ENCODE measurements at regions not wholly inside any gene's neighbourhood (a gene's known extent, or its start where the extent isn't known, plus 50 kb on each side); places are given as distances from the start of the nearest gene placed in this dataset.

GRCh38 chr16:10314811-10315210, 71.0 kb upstream of the ATF7IP2 start:
- DNase-seq, result peak in 1 of 3 donors; percentile 6
- Histone ChIP-seq H3K9ac (ENCODE audit: insufficient read depth in 1 of 2, low read length in 2 of 2) (no peak overlapping the region), H3K27ac (ENCODE audit: low read depth in 1 of 2, low read length in 1 of 2) (no peak overlapping the region), H3K9me3 (ENCODE audit: control insufficient read depth in 4 of 4, insufficient read depth in 3 of 4, low read length in 3 of 4) (no peaks in the 10 kb centered on the region), H3K4me3 (no peak overlapping the region), H3K27me3 (ENCODE audit: control insufficient read depth in 3 of 3, insufficient read depth in 3 of 3, low read length in 2 of 3) (no peaks in the 10 kb centered on the region), H3K36me3 (ENCODE audit: control insufficient read depth in 4 of 4, insufficient read depth in 4 of 4, low read length in 4 of 4) (no peaks in the 10 kb centered on the region), H3K4me1 (ENCODE audit: control insufficient read depth in 5 of 5, insufficient read depth in 5 of 5, low read length in 5 of 5) (no peaks in the 10 kb centered on the region)
- WGBS, 2 donors, result 38 to 50% methylated on average over 4 of the region's 4 CpGs
- no peak for ATAC-seq (ENCODE audit: insufficient read depth, low FRiP score)
- no peak for TF ChIP-seq CTCF (IDR thresholded peaks at IDR 0.05; ENCODE audit: control extremely low read depth, extremely low read depth)

GRCh38 chr16:10317425-10318001, 68.3 kb upstream of the ATF7IP2 start:
- ATAC-seq (ENCODE audit: insufficient read depth, low FRiP score) (no peak), DNase-seq (no peak)

GRCh38 chr16:10318798-10319500, 66.9 kb upstream of the ATF7IP2 start:
- 74 to 84% methylated on average over 11 of the region's 11 CpGs for WGBS, 2 donors
- no peak for TF ChIP-seq CTCF (IDR thresholded peaks at IDR 0.05; ENCODE audit: control extremely low read depth, extremely low read depth)
- H3K27me3 ChIP-seq (ENCODE audit: control insufficient read depth in 3 of 3, insufficient read depth in 3 of 3, low read length in 2 of 3), result no peaks in the 10 kb centered on the region
- no peak for DNase-seq
- H3K9ac ChIP-seq (ENCODE audit: insufficient read depth in 1 of 2, low read length in 2 of 2), result no peak overlapping the region
- H3K27ac ChIP-seq (ENCODE audit: low read depth in 1 of 2, low read length in 1 of 2), result no peak overlapping the region
- no peak for ATAC-seq (ENCODE audit: insufficient read depth, low FRiP score)
- no peak overlapping the region for H3K4me3 ChIP-seq
- no peaks in the 10 kb centered on the region for H3K9me3 ChIP-seq (ENCODE audit: control insufficient read depth in 4 of 4, insufficient read depth in 3 of 4, low read length in 3 of 4)
- H3K36me3 ChIP-seq (ENCODE audit: control insufficient read depth in 4 of 4, insufficient read depth in 4 of 4, low read length in 4 of 4), result no peaks in the 10 kb centered on the region
- no peaks in the 10 kb centered on the region for H3K4me1 ChIP-seq (ENCODE audit: control insufficient read depth in 5 of 5, insufficient read depth in 5 of 5, low read length in 5 of 5)

More at GRCh38 chr16:10317425-10318001, 68.3 kb upstream of the ATF7IP2 start:
- Histone ChIP-seq H3K36me3 (ENCODE audit: control insufficient read depth in 4 of 4, insufficient read depth in 4 of 4, low read length in 4 of 4) (no peaks in the 10 kb centered on the region), H3K4me3 (no peak overlapping the region), H3K27me3 (ENCODE audit: control insufficient read depth in 3 of 3, insufficient read depth in 3 of 3, low read length in 2 of 3) (no peaks in the 10 kb centered on the region), H3K4me1 (ENCODE audit: control insufficient read depth in 5 of 5, insufficient read depth in 5 of 5, low read length in 5 of 5) (no peaks in the 10 kb centered on the region), H3K27ac (ENCODE audit: low read depth in 1 of 2, low read length in 1 of 2) (no peak overlapping the region), H3K9me3 (ENCODE audit: control insufficient read depth in 4 of 4, insufficient read depth in 3 of 4, low read length in 3 of 4) (no peaks in the 10 kb centered on the region), H3K9ac (ENCODE audit: insufficient read depth in 1 of 2, low read length in 2 of 2) (no peak overlapping the region)
- TF ChIP-seq CTCF (IDR thresholded peaks at IDR 0.05; ENCODE audit: control extremely low read depth, extremely low read depth), result no peak
- WGBS, 2 donors, result 89 to 93% methylated on average over 3 of the region's 3 CpGs
